ENCODE measurements at regions not wholly inside any gene's neighbourhood (a gene's known extent, or its start where the extent isn't known, plus 50 kb on each side); places are given as distances from the start of the nearest gene placed in this dataset.

DNA sequence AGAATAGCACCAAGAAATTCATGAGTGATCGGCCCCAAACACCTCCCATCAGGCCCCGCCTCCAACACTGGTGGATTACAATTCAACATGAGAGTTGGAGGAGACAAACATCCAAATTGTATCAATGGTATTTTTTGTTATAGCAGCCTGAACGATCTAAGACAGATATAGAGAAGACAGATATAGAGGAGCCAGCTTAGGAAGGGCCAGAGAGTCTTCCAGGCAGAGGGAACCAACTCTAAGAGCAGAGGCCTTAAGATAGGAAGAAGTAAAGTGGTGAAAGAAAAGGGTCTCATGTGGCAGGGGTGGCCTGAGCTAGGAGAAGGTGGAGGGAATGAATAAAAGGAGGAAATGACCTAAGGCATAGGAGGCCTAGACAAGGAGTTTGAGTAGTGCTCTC, 158.8 kb upstream of the TBL1XR1 start:
- H3K4me3 ChIP-seq (ENCODE audit: low read length): no peak overlapping the region
- DNase-seq (ENCODE audit: low read depth): no peak
- TF ChIP-seq, protein P1, sequence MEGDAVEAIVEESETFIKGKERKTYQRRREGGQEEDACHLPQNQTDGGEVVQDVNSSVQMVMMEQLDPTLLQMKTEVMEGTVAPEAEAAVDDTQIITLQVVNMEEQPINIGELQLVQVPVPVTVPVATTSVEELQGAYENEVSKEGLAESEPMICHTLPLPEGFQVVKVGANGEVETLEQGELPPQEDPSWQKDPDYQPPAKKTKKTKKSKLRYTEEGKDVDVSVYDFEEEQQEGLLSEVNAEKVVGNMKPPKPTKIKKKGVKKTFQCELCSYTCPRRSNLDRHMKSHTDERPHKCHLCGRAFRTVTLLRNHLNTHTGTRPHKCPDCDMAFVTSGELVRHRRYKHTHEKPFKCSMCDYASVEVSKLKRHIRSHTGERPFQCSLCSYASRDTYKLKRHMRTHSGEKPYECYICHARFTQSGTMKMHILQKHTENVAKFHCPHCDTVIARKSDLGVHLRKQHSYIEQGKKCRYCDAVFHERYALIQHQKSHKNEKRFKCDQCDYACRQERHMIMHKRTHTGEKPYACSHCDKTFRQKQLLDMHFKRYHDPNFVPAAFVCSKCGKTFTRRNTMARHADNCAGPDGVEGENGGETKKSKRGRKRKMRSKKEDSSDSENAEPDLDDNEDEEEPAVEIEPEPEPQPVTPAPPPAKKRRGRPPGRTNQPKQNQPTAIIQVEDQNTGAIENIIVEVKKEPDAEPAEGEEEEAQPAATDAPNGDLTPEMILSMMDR (conservative IDR thresholded peaks at IDR 0.05; ENCODE audit: low read depth, low read length): no peak

DNA sequence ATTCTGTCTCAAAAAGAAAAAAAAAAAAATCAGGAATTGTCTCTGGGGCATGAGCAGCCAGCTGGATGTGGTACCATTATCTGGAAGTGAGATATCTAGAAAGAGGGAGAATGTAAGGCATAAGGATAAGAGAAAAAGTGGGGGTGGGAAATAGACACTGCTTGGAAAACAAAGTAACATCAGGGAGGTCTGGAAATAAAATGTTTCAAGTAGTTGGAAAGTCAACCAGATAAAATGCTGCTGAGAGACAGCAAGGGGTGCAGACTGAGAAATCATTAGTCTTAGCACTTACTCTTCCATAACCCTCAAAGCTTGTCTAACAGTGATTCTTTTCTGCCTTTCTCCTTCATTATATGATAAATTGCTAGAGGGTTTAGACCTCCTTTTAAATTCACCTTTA, 159.7 kb upstream of the TBL1XR1 start:
- no peak for DNase-seq (ENCODE audit: low read depth)
- TF ChIP-seq, protein P1 (conservative IDR thresholded peaks at IDR 0.05; ENCODE audit: low read depth, low read length): no peak
- no peak overlapping the region for H3K4me3 ChIP-seq (ENCODE audit: low read length)

DNA sequence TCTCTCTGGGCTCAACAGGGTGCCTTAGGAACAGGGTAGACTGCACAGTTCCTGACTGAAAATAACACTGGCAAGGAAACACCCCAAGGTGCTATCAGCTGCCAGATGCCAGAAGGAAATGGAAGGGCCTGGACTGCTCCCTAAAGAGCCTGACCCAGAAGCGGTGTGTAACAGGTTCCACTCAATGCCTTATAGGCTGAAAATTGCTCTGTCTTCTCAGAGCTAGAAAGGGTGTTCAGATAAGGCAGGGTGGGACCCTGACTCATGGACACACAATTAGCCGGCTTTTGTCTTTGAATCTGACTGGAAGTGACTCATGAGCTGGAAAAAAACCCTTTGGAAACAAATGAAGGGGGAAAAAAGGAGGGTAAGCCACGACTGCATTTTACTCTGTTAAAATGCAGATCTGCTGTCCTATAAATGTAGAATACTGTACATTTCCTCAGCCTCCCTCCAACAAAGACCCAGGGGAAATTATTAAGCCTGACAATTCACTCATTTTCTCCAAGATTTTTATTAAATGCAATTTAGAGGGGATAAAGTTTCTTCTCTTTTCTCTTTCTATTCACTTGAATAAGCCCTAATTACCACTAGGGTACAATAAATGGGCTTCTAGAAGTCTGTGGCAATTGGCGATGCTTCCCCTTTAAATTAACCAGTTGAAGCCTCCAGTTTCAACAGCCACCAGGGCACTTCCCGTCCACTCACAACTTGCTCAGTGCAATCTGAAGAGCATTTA, 160.2 kb upstream of the TBL1XR1 start:
- TF ChIP-seq, protein P1 (conservative IDR thresholded peaks at IDR 0.05; ENCODE audit: low read depth, low read length): no peak
- peak; percentile 90 for DNase-seq (ENCODE audit: low read depth)
- no peak overlapping the region for H3K4me3 ChIP-seq (ENCODE audit: low read length)

DNA sequence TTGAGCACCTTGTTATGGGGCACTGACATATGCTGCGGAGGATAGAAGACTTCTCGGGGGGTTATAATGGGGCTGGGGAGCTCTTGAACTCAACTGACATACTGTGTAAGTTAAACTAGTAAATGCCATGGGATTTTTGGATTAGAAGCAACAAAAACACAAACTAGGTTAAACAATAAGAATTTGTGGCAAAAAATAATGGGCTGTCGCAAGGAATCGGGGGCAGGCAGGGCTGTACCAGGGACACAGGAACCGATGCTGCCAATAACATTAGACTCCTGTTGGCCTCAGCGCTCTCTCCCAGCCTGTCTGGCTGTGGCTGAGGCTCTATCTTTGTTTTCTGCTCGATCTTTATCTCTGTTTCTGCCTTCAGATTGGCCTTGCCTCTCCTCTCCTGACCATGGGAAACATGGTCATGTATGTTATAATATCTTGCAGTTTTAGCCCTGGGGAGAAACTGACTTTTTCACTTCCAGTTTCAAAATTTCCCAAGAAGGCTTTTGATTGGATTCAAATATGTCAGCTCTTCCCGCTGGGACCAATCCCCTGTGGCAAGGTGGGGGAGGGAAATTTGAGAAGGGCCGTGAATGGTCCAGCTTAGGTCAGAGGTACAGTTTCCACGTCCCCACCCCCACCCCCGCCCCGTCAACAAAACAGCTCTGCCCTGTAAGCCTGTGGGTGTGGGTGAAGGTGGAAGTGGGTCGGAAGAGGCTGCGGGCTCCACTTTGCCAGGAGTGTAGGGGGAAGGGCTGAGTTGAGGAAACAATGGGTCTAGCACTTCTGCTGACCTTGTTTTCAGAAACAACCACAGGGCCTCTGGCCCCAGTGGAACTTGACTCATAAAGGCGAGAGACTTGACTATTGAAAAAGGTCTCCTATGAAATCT, 161.1 kb upstream of the TBL1XR1 start:
- TF ChIP-seq, protein P1 (conservative IDR thresholded peaks at IDR 0.05; ENCODE audit: low read depth, low read length): no peak
- no peak overlapping the region for H3K4me3 ChIP-seq (ENCODE audit: low read length)
- DNase-seq (ENCODE audit: low read depth): no peak

DNA sequence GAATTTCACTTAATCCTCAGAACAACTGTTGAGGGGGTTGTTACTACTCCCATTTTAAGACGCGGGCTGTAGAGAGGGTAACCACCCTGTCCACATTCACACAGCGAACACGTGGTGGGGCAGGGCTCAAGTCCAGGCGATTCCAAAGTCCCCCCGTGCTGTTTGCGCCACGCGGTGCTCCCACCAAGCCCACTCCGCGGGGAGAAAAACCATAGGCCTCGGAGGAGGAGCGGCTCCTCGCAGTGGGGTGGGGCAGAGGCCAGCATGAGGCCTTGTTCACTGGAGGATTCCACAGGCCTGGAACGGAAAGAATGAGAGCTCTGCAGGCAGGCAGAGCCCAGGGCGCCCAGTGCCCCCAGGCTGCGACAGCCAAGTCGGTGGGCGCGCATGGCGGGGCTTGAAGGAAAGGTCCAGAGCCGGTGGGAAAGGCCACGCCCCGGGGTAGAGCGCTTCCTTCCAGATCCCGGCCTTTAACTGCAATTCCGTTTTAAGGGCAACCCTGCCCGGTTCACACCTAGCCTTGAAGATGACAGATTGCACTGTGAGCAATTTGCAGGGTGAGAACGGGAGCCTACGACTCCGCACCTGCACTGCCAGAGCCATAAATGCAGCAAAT, 161.8 kb upstream of the TBL1XR1 start:
- H3K4me3 ChIP-seq (ENCODE audit: low read length): no peak overlapping the region
- no peak for DNase-seq (ENCODE audit: low read depth)
- TF ChIP-seq, protein P1 (conservative IDR thresholded peaks at IDR 0.05; ENCODE audit: low read depth, low read length): no peak

DNA sequence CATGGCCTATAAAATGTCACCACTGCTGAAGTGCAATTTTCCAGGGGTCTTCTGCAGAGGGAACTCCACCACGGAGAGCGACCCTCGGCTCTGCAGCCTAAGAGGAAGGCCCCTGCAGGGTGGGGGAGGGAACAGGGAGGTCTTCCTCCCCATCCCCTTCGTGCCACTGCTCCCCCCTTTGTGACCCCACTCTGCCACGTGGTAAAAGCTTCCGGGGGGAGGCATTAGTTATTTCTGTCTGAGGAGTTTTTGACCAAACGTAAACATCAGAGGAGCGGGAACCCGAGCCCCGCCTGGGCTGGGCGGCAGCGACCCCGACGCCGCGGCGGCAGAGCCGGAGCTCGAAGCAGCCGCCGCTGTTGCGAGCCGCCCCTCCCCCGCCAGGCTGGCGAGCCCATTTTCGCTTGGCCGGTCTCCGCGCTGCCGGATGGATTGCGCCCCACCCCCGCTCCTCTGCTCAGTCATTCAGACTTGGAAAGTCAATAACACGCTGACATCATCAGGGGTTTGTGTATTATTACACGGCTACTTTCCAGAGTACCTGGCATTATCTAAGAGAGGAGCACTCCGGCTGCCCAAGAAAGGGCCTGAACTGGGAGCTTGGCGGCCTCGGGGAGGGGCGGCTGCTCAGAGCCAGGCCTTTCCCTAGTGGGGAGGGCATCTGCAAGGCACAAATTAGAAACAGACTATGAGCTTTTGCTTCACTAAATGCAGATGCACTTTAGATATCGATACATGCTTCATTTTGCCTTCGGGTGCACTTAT, 162.5 kb upstream of the TBL1XR1 start:
- TF ChIP-seq, protein P1 (conservative IDR thresholded peaks at IDR 0.05; ENCODE audit: low read depth, low read length): no peak
- DNase-seq (ENCODE audit: low read depth): peak; percentile 97
- peak overlapping the region; percentile 28 for H3K4me3 ChIP-seq (ENCODE audit: low read length)
